Stomach (tissue), 8 donors: ENCODE measurements at regions not wholly inside any gene's neighbourhood (a gene's known extent, or its start where the extent isn't known, plus 50 kb on each side); places are given as distances from the start of the nearest gene placed in this dataset.
"Not testable (repeated sequence)": the region's sequence is repeated elsewhere in the genome, so short reads cannot be mapped to it uniquely, and the experiment has no call there.

Source experiments
- DNase-seq, 2 donors: peaks; one replicate each; pipeline versions ENCODE4 v3.0.0 to v3.0.0-alpha.2; 2013 to 2019
- H3K27ac ChIP-seq, 5 donors: fragments of 200-600 bp in 4 of 5; sonication (generic) in 4 of 5; one replicate each; pipeline ENCODE4 v1.5.1; 2013 to 2019; ENCODE audit warnings: mild to moderate bottlenecking in 1 of 5, moderate library complexity in 1 of 5
- H3K27me3 ChIP-seq, 3 donors: fragments of 200-600 bp; sonication (generic); one replicate each; pipeline ENCODE4 v1.5.1; 2017 to 2019; ENCODE audit warnings: mixed run types in 1 of 3
- H3K36me3 ChIP-seq, 4 donors: fragments of 200-600 bp; sonication (generic); 1 replicate in 3 of 4; 2 replicates in 1 of 4; pipeline ENCODE4 v1.5.1; 2016 to 2019
- H3K4me1 ChIP-seq, 4 donors: fragments of 200-600 bp; sonication (generic); one replicate each; pipeline ENCODE4 v1.5.1; 2016 to 2019
- H3K4me3 ChIP-seq, 4 donors: fragments of 200-600 bp; sonication (generic) in 3 of 4; one replicate each; pipeline ENCODE4 v1.5.1; 2016 to 2019; ENCODE audit warnings: mild to moderate bottlenecking in 1 of 4
- H3K9me3 ChIP-seq, 4 donors: fragments of 200-600 bp; sonication (generic); one replicate each; pipeline ENCODE4 v1.5.1; 2016 to 2019
- CTCF ChIP-seq, 7 experiments: fragments of 450-650 bp in 4 of 7; fragments of 200-600 bp in 3 of 7; sonication (generic) in 3 of 7; IDR thresholded peaks; one replicate each; pipeline ENCODE4 v1.5.1; 2016 to 2019; ENCODE audit warnings: antibody characterized with exemption in 7 of 7, control low read depth in 2 of 7, mild to moderate bottlenecking in 1 of 7
- EP300 ChIP-seq: sonication (generic); formaldehyde crosslinking; IDR thresholded peaks from one replicate; pipeline ENCODE4 v1.6.1; 2017; ENCODE audit warnings: antibody characterized with exemption
- POLR2A ChIP-seq, 4 donors: fragments of 450-650 bp; IDR thresholded peaks; one replicate each; pipeline ENCODE4 v1.6.1; 2016; ENCODE audit warnings: antibody characterized with exemption in 4 of 4, control low read depth in 2 of 4, mild to moderate bottlenecking in 1 of 4, moderate library complexity in 1 of 4
- POLR2AphosphoS5 ChIP-seq, 3 donors: sonication (generic); formaldehyde crosslinking; IDR thresholded peaks; one replicate each; pipeline ENCODE4 v1.6.1; 2016; ENCODE audit warnings: antibody characterized with exemption in 3 of 3
- WGBS, 5 donors: extraction: QIAGEN DNeasy Blood & Tissue Kit in 3 of 5; methylation state at CpG; one replicate each; pipeline versions ENCODE4 v1.1.5 to v1.1.7; 2013 to 2018; 5-methylcytosine and 5-hydroxymethylcytosine counted together
- intact Hi-C: fragments of 100-400 bp; cut with DNase I; formaldehyde crosslinking; loops from one replicate; pipeline ENCODE4 v1.15.1; 2023; ENCODE audit warnings: low total_unique reads
- donor health status: healthy with polysubstance abuse.
- donor health status: Bipolar disorder and iron deficiency.
- donor health status: healthy.

- TF ChIP-seq POLR2AphosphoS5 (IDR thresholded peaks at IDR 0.05) = no peak
- no peak for TF ChIP-seq EP300
- TF ChIP-seq POLR2A (IDR thresholded peaks at IDR 0.05) = no peak
- TF ChIP-seq CTCF (IDR thresholded peaks at IDR 0.05) = no peak
- Histone ChIP-seq H3K36me3 (no peaks in the 10 kb centered on the region), H3K27ac (no peak overlapping the region), H3K9me3 (peaks cover 0 to 3% (median 3%) of the 10 kb centered on the region in 4 donors), H3K4me1 (no peaks in the 10 kb centered on the region), H3K27me3 (no peaks in the 10 kb centered on the region), H3K4me3 (no peak overlapping the region)
- DNase-seq = no peak
- 61 to 82% (median 77%) methylated on average over 4 of the region's 4 CpGs for WGBS, 5 donors
- intact Hi-C loops = no loop called here
Measured at GRCh38 chr5:82938901-82939725, 138.1 kb downstream of the TMEM167A start.

- H3K36me3 ChIP-seq, H3K4me3 ChIP-seq, H3K27me3 ChIP-seq, DNase-seq, H3K4me1 ChIP-seq, H3K27ac ChIP-seq, intact Hi-C loops, H3K9me3 ChIP-seq: not testable (repeated sequence)
- WGBS, 5 donors = 69 to 87% (median 81%) methylated on average over 23 to 28 of the region's 28 CpGs
Measured at GRCh38 chr5:82932473-82933220, 144.5 kb downstream of the TMEM167A start.

GRCh38 chr5:82931110-82931509 is 146.1 kb downstream of the TMEM167A start:
- H3K9me3 ChIP-seq = no peaks in the 10 kb centered on the region
- TF ChIP-seq CTCF (IDR thresholded peaks at IDR 0.05) = no peak
- TF ChIP-seq POLR2AphosphoS5 (IDR thresholded peaks at IDR 0.05) = no peak
- no peak for TF ChIP-seq POLR2A (IDR thresholded peaks at IDR 0.05)
- TF ChIP-seq EP300 = no peak
- peaks cover 0 to 7% (median 0%) of the 10 kb centered on the region in 4 donors for H3K4me1 ChIP-seq
- WGBS, 5 donors = 32 to 56% (median 37%) methylated on average over 3 of the region's 3 CpGs
- intact Hi-C loops = no loop called here
- DNase-seq = peak in 1 of 2 donors; percentile 34
- no peaks in the 10 kb centered on the region for H3K27me3 ChIP-seq
- no peak overlapping the region for H3K4me3 ChIP-seq
- H3K27ac ChIP-seq = no peak overlapping the region
- H3K36me3 ChIP-seq = no peaks in the 10 kb centered on the region

GRCh38 chr5:82925061-82925411 is 152.2 kb downstream of the TMEM167A start:
- Histone ChIP-seq H3K27me3 (no peaks in the 10 kb centered on the region), H3K36me3 (no peaks in the 10 kb centered on the region), H3K27ac (no peak overlapping the region), H3K9me3 (no peaks in the 10 kb centered on the region), H3K4me1 (no peaks in the 10 kb centered on the region), H3K4me3 (no peak overlapping the region)
- intact Hi-C loops = no loop called here
- no peak for TF ChIP-seq POLR2AphosphoS5 (IDR thresholded peaks at IDR 0.05)
- TF ChIP-seq EP300 = no peak
- TF ChIP-seq CTCF (IDR thresholded peaks at IDR 0.05) = no peak
- TF ChIP-seq POLR2A (IDR thresholded peaks at IDR 0.05) = no peak
- 23 to 39% (median 35%) methylated on average over 3 of the region's 3 CpGs for WGBS, 5 donors
- peak in 1 of 2 donors; percentile 32 for DNase-seq
